ENCODE measurements at regions not wholly inside any gene's neighbourhood (a gene's known extent, or its start where the extent isn't known, plus 50 kb on each side); places are given as distances from the start of the nearest gene placed in this dataset.

DNA sequence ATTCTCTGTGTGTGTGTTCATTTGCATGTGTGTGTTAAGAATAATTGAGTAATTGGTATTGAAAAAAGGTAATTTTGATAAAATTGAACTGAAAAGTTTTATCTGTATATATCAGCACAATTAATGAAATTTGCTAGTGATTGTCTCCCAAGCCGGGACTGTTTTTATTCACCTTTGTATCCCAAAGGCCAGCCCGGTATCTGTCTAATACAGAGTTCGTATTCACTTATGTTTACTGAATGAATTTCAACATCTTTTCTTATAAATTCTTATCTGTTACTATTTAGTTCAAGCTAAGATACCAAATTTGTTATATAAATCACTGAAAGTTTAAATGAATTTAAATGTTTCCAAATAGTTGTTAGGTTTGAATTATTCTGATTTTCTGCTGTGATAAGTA lies 394.0 kb upstream of the NAALADL2 start:
- no peak for TF ChIP-seq EZH2 (IDR thresholded peaks at IDR 0.05; ENCODE audit: insufficient read depth, low read length)
- TF ChIP-seq, protein P1, sequence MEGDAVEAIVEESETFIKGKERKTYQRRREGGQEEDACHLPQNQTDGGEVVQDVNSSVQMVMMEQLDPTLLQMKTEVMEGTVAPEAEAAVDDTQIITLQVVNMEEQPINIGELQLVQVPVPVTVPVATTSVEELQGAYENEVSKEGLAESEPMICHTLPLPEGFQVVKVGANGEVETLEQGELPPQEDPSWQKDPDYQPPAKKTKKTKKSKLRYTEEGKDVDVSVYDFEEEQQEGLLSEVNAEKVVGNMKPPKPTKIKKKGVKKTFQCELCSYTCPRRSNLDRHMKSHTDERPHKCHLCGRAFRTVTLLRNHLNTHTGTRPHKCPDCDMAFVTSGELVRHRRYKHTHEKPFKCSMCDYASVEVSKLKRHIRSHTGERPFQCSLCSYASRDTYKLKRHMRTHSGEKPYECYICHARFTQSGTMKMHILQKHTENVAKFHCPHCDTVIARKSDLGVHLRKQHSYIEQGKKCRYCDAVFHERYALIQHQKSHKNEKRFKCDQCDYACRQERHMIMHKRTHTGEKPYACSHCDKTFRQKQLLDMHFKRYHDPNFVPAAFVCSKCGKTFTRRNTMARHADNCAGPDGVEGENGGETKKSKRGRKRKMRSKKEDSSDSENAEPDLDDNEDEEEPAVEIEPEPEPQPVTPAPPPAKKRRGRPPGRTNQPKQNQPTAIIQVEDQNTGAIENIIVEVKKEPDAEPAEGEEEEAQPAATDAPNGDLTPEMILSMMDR (IDR thresholded peaks at IDR 0.05; ENCODE audit: insufficient read depth, low read depth, low read length) = no peak
